ENCODE measurements at regions not wholly inside any gene's neighbourhood (a gene's known extent, or its start where the extent isn't known, plus 50 kb on each side); places are given as distances from the start of the nearest gene placed in this dataset.

DNA sequence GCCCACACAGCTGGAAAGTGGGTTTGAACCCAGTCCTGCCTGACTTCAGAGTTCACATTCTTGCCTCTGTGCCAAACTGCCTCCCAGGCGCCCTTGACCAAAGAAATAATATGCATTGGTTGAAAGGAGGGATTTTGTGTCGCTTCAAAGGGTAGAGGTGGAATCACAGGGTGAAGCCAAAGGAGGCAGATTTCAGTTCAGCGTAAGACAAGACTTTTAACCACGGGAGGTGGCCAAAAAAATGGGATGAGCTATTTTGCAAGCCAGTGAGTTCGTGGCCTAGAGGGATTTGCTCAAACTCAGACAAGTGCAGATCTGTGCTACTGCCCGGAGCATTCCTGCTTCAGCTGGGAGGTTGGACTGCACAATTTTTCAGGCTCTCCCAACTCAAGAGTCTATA, 57.6 kb upstream of the RANBP3L start:
- H3K36me3 Mint-ChIP-seq (ENCODE audit: low read depth), result no peaks in the 10 kb centered on the region
- TF ChIP-seq CTCF (conservative IDR thresholded peaks at IDR 0.05), result no peak
- Histone ChIP-seq H3K9me3 (ENCODE audit: control insufficient read depth, low read length) (no peaks in the 10 kb centered on the region), H3K36me3 (ENCODE audit: control insufficient read depth, insufficient read depth, low read length) (no peaks in the 10 kb centered on the region), H3K9ac (ENCODE audit: extremely low read depth, low read length, poor library complexity, severe bottlenecking) (no peak overlapping the region), H3K4me1 (ENCODE audit: control insufficient read depth, insufficient read depth, low read length) (no peaks in the 10 kb centered on the region), H3K27ac (ENCODE audit: low read depth, low read length) (no peak overlapping the region), H3K27me3 (ENCODE audit: control insufficient read depth, insufficient read depth, low read length, poor library complexity, severe bottlenecking) (no peaks in the 10 kb centered on the region), H3K4me3 (ENCODE audit: low read length) (no peak overlapping the region)
- no peak overlapping the region for H3K27ac Mint-ChIP-seq
- no peaks in the 10 kb centered on the region for H3K9me3 Mint-ChIP-seq
- no peak overlapping the region for H3K4me3 Mint-ChIP-seq
- 85 to 90% methylated on average over 6 of the region's 6 CpGs for WGBS, 2 experiments (ENCODE audit: insufficient coverage in 1 of 2, insufficient read length in 1 of 2)
- no peak for DNase-seq
- H3K4me1 Mint-ChIP-seq, result no peaks in the 10 kb centered on the region
- H3K27me3 Mint-ChIP-seq (ENCODE audit: insufficient read depth), result peaks cover 2% of the 10 kb centered on the region

GRCh38 chr5:36360307-36360706, 58.6 kb upstream of the RANBP3L start:
- no peak overlapping the region for H3K27ac Mint-ChIP-seq
- H3K36me3 Mint-ChIP-seq (ENCODE audit: low read depth), result no peaks in the 10 kb centered on the region
- WGBS, 2 experiments (ENCODE audit: insufficient coverage in 1 of 2, insufficient read length in 1 of 2), result 90 to 100% methylated on average over 1 of the region's 1 CpG
- no peaks in the 10 kb centered on the region for H3K4me1 Mint-ChIP-seq
- Histone ChIP-seq H3K4me1 (ENCODE audit: control insufficient read depth, insufficient read depth, low read length) (no peaks in the 10 kb centered on the region), H3K36me3 (ENCODE audit: control insufficient read depth, insufficient read depth, low read length) (no peaks in the 10 kb centered on the region), H3K27ac (ENCODE audit: low read depth, low read length) (no peak overlapping the region), H3K27me3 (ENCODE audit: control insufficient read depth, insufficient read depth, low read length, poor library complexity, severe bottlenecking) (no peaks in the 10 kb centered on the region), H3K9ac (ENCODE audit: extremely low read depth, low read length, poor library complexity, severe bottlenecking) (no peak overlapping the region), H3K9me3 (ENCODE audit: control insufficient read depth, low read length) (no peaks in the 10 kb centered on the region), H3K4me3 (ENCODE audit: low read length) (no peak overlapping the region)
- TF ChIP-seq CTCF (conservative IDR thresholded peaks at IDR 0.05), result no peak
- peaks cover 4% of the 10 kb centered on the region for H3K27me3 Mint-ChIP-seq (ENCODE audit: insufficient read depth)
- no peaks in the 10 kb centered on the region for H3K9me3 Mint-ChIP-seq
- no peak overlapping the region for H3K4me3 Mint-ChIP-seq
- no peak for DNase-seq

GRCh38 chr5:36363101-36363500, 61.4 kb upstream of the RANBP3L start:
- H3K27me3 ChIP-seq (ENCODE audit: control insufficient read depth, insufficient read depth, low read length, poor library complexity, severe bottlenecking), result peaks cover 18% of the 10 kb centered on the region
- no peak overlapping the region for H3K27ac Mint-ChIP-seq
- H3K4me3 Mint-ChIP-seq, result no peak overlapping the region
- 90% methylated on average over 1 of the region's 1 CpG; no CpG with 5 or more reads in 1 of the 2 experiments for WGBS, 2 experiments (ENCODE audit: insufficient coverage in 1 of 2, insufficient read length in 1 of 2)
- H3K4me1 Mint-ChIP-seq, result peaks cover 6% of the 10 kb centered on the region
- no peaks in the 10 kb centered on the region for H3K4me1 ChIP-seq (ENCODE audit: control insufficient read depth, insufficient read depth, low read length)
- H3K9ac ChIP-seq (ENCODE audit: extremely low read depth, low read length, poor library complexity, severe bottlenecking), result no peak overlapping the region
- no peak overlapping the region for H3K27ac ChIP-seq (ENCODE audit: low read depth, low read length)
- no peaks in the 10 kb centered on the region for H3K36me3 Mint-ChIP-seq (ENCODE audit: low read depth)
- H3K27me3 Mint-ChIP-seq (ENCODE audit: insufficient read depth), result peaks cover 7% of the 10 kb centered on the region
- H3K36me3 ChIP-seq (ENCODE audit: control insufficient read depth, insufficient read depth, low read length), result no peaks in the 10 kb centered on the region
- H3K9me3 Mint-ChIP-seq, result no peaks in the 10 kb centered on the region
- peak; percentile 58 for TF ChIP-seq CTCF (conservative IDR thresholded peaks at IDR 0.05)
- H3K9me3 ChIP-seq (ENCODE audit: control insufficient read depth, low read length), result no peaks in the 10 kb centered on the region
- peak; percentile 66 for DNase-seq
- H3K4me3 ChIP-seq (ENCODE audit: low read length), result no peak overlapping the region
